ENCODE measurements at regions not wholly inside any gene's neighbourhood (a gene's known extent, or its start where the extent isn't known, plus 50 kb on each side); places are given as distances from the start of the nearest gene placed in this dataset.

GRCh38 chr14:94679937-94680861, 68.0 kb downstream of the SERPINA3 start (continued):
- TF ChIP-seq ZNF678 (CRISPR knock-in tag; IDR thresholded peaks at IDR 0.05) (no peak), ASH2L (IDR thresholded peaks at IDR 0.05; ENCODE audit: insufficient read length, low read depth, low read length) (no peak), NAIF1 (CRISPR knock-in tag; IDR thresholded peaks at IDR 0.05; ENCODE audit: borderline replicate concordance) (no peak), CENPBD1 (CRISPR knock-in tag; IDR thresholded peaks at IDR 0.05; ENCODE audit: borderline replicate concordance, low read depth) (no peak), SOX13 (IDR thresholded peaks at IDR 0.05) (no peak), SOX13 (CRISPR knock-in tag; conservative IDR thresholded peaks at IDR 0.05 in 1 of 2, IDR thresholded peaks at IDR 0.05 in 1 of 2) (peak in 1 of 2 experiments; percentile 38; a peak in 1 of 4 replicates), FOXA3 (CRISPR knock-in tag; IDR thresholded peaks at IDR 0.05) (peak; percentile 28; the same call in 1 of the 2 replicates), ZKSCAN5 (CRISPR knock-in tag; IDR thresholded peaks at IDR 0.05) (no peak), KLF15 (CRISPR knock-in tag; IDR thresholded peaks at IDR 0.05; ENCODE audit: borderline replicate concordance) (no peak), ZNF652 (CRISPR knock-in tag; IDR thresholded peaks at IDR 0.05; ENCODE audit: borderline replicate concordance, low read depth) (peak; percentile 99), BHLHE40 (IDR thresholded peaks at IDR 0.05; ENCODE audit: low read length) (no peak), ELF1 (CRISPR knock-in tag; IDR thresholded peaks at IDR 0.05) (no peak), ARID5B (CRISPR knock-in tag; IDR thresholded peaks at IDR 0.05) (peak; percentile 65; the same call in 1 of the 2 replicates), MAX (IDR thresholded peaks at IDR 0.05) (no peak; the same call in 1 of the 2 replicates), GABPA (IDR thresholded peaks at IDR 0.05; ENCODE audit: low read depth, low read length) (no peak), GABPA (CRISPR knock-in tag; IDR thresholded peaks at IDR 0.05; ENCODE audit: low read depth) (no peak), NFYB (CRISPR knock-in tag; IDR thresholded peaks at IDR 0.05) (peak; percentile 81), POLR2A (IDR thresholded peaks at IDR 0.05; ENCODE audit: insufficient read depth in 1 of 2, low read depth in 2 of 2, low read length in 2 of 2) (no peak), IRF2 (CRISPR knock-in tag; IDR thresholded peaks at IDR 0.05) (no peak), HNF4A (CRISPR knock-in tag; IDR thresholded peaks at IDR 0.05) (peak; percentile 96), KLF9 (CRISPR knock-in tag; IDR thresholded peaks at IDR 0.05; ENCODE audit: low read depth) (no peak), FOSL2 (CRISPR knock-in tag; IDR thresholded peaks at IDR 0.05) (peak; percentile 40; the same call in 1 of the 2 replicates), ZNF790 (CRISPR knock-in tag; IDR thresholded peaks at IDR 0.05; ENCODE audit: borderline replicate concordance) (no peak), ZNF441 (CRISPR knock-in tag; IDR thresholded peaks at IDR 0.05; ENCODE audit: borderline replicate concordance) (no peak), ETV6 (CRISPR knock-in tag; conservative IDR thresholded peaks at IDR 0.05) (no peak), ZNF704 (CRISPR knock-in tag; IDR thresholded peaks at IDR 0.05; ENCODE audit: borderline replicate concordance) (no peak), SMARCC2 (IDR thresholded peaks at IDR 0.05) (no peak)

Measured in HepG2 (cell line).